HG03139 (cell line): ENCODE measurements at regions not wholly inside any gene's neighbourhood (a gene's known extent, or its start where the extent isn't known, plus 50 kb on each side); places are given as distances from the start of the nearest gene placed in this dataset.

Source experiments
- ATAC-seq: cut with Tn5 transposase; IDR thresholded peaks from one replicate; pipeline ENCODE4 v1.9.1; 2021; ENCODE audit not compliant: unreplicated experiment

- no peak for ATAC-seq
Observed at GRCh38 chr3:63199606-63200005, 78.5 kb upstream of the SYNPR start.

GRCh38 chr3:63202529-63202928, 75.6 kb upstream of the SYNPR start:
- ATAC-seq = no peak

GRCh38 chr3:63207066-63207590, 71.0 kb upstream of the SYNPR start:
- no peak for ATAC-seq

- ATAC-seq = no peak
Observed at GRCh38 chr3:63228087-63228486, 50.0 kb upstream of the SYNPR start.
